ENCODE measurements at regions not wholly inside any gene's neighbourhood (a gene's known extent, or its start where the extent isn't known, plus 50 kb on each side); places are given as distances from the start of the nearest gene placed in this dataset.

- no peak for TF ChIP-seq POLR2A (IDR thresholded peaks at IDR 0.05; ENCODE audit: low read depth)
- TF ChIP-seq CTCF (IDR thresholded peaks at IDR 0.05), result no peak
- TF ChIP-seq POLR2AphosphoS5 (IDR thresholded peaks at IDR 0.05), result no peak
- TF ChIP-seq EP300 (IDR thresholded peaks at IDR 0.05), result no peak
These were observed 61.4 kb downstream of the KATNIP start for GRCh38 chr16:27611340-27611739.

Data from esophagus muscularis mucosa (tissue), 4 donors.